IPS DF 19.7 (cell line): ENCODE measurements at regions not wholly inside any gene's neighbourhood (a gene's known extent, or its start where the extent isn't known, plus 50 kb on each side); places are given as distances from the start of the nearest gene placed in this dataset.

Experiments
- DNase-seq: peaks from one replicate; pipeline ENCODE4 v3.0.0-alpha.2; 2013; ENCODE audit warnings: low read depth, low spot score

DNA sequence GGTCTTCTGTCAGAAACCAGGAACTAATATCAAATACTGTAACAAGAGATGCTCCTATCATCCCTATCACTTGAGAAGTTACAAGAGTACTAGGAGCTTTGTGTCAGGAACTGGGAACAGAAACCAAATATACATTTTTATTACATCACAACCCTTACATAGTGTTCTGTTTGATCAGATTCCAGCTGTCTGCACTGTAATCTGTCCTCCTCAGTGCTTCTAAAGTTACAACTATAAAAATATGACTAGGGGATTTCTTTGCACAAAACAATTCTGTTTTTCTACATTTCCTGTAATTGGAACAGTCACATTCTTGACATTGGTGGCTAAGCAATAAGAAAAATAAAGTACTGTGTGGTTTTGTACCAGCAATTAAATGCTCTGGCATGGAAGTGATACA lies 686.0 kb downstream of the PDHA2 start:
- DNase-seq = no peak

DNA sequence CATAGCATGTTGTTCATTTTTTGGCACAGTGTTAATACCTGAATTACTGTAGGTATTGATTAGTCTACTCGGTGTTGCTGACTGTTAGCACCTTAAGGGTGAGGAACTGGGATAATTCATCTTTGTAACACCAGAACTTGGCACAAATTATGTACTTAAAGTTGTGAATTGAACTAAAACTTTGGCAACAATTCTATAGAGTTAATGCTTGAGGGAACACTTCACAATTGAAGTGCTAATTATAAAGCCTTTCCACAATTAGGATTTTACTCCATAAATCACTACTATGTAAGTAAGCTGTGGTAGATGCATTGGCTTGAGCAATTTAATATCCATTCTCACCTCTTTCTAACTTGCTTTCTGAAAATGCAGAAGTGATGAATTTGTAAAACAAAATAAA lies 686.7 kb downstream of the PDHA2 start:
- no peak for DNase-seq

DNA sequence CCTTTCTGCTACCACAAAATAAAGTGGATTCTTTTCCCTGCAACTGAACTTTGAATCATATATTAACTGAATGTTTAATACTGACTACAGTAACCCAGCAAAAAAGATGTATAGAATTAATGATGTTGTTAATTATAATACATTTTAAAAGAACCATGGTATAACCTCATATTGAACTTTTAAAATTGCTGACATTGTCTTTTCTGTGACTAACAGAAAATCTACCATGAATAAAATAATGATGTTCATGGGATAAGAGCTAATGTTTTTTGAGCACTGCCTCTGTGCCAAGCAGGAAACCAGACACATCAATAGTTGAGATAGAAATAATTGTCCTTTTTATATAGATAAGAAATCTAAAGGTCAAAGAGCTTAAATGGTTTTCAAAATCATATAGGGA lies 691.9 kb downstream of the PDHA2 start:
- DNase-seq = no peak

DNA sequence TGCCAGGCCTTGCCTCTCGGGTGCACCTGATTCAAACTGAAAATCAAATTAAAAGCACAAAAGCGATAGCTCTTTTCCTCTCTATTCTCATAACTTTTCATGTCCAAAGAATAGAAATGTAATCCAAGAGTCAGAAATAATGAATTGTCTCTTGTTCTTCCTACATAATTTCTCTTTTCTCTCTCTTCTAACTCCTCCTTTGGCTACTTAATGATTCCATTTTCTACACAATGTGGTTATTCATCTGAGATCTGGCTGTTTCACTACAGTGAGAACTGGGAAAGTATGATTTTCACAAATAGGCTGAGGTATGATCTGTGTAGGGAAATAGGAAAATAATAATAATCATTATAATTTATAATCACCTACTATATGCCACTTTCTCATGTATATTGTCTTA lies 703.5 kb downstream of the PDHA2 start:
- no peak for DNase-seq

DNA sequence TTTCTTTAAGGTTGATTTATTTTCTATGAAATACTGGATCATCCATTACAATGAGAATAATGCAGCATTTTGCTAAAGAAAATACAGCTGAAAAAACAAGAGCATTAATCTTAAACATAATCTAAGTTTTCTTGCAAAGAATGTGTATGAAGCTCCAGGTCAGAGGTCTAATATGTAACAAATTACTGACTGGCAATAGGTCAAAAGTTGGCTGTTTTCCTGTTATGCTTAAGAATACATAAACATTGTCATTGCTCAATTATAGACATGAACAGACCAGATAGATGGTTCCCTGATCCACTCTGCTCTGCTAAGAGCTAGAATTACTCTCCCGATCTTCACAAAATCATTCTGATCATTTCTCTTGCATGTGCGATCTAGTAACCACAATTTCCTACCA lies 718.6 kb downstream of the PDHA2 start:
- no peak for DNase-seq

DNA sequence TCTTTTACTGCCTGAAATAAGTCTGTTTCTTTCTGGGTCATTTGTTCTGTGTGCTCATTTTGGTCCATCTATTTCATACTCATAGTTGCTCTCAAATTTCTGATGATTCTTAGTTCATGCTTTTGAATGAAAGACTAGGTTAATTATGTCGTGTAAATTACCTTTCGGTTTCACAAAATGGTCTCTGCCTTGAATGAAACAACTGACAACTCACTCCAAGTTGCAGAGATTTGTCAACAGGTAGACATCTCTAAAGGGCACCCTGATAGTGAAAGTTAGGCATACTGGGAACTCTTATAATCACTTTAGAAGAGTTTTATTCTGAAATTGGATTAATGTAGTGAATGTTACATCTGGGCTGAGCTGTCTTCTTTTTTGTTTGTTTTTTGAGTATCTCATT lies 726.9 kb downstream of the PDHA2 start:
- DNase-seq = no peak

DNA sequence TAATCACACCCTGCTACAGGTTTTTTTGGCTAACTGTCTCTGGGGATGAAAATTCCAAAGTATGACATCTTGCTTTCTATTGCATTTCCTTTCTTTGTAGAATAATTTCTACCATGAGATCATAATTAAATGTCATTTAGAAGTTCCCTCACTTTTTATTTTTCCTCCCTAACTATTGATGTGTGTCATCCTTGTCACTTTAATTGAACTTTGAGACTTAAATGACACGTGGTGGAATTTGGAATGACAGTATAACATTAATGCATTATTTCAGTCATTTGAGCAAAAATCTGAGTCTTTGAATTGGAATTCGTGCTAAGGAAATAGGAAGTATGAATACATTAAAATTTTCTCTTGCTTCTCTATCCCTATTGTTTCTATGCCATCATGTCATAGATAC lies 745.4 kb downstream of the PDHA2 start:
- DNase-seq = no peak

DNA sequence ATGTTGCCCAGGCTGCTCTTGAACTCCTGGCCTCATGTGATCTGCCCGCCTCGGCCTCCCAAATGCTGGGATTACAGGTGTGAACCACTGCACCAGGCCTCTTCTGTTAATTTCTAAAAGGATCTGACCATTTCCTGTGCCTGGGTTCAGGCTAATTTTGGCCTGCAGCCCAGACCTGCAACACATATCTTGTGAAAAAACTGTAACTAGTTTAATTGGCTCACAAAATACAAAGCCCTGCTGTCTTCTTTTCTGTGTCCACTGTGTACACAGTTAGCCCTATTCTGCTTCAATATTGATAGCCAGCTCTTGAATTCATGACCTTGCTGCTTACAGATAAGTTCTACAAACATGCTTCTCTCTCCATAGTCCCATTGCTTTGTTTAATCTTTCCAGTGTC lies 753.5 kb downstream of the PDHA2 start:
- no peak for DNase-seq

DNA sequence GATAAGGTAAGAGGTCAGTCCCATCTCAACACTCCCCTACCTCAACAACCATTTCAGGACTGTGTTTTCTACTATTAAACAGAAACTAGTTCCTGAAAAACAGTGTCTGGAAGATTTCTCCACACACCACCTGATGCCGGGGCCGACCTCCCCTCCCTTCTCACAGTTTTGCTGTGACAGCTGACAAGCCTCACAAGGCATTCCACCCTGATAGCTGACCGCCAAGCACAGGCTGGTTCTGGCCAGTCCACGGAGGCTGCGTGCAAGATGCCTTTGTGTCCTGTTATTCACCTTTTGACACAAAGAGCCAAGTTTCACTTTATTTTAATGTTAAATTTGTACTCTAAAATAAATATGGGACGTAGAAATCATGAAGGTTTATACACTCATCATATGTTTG lies 758.6 kb downstream of the PDHA2 start:
- no peak for DNase-seq

DNA sequence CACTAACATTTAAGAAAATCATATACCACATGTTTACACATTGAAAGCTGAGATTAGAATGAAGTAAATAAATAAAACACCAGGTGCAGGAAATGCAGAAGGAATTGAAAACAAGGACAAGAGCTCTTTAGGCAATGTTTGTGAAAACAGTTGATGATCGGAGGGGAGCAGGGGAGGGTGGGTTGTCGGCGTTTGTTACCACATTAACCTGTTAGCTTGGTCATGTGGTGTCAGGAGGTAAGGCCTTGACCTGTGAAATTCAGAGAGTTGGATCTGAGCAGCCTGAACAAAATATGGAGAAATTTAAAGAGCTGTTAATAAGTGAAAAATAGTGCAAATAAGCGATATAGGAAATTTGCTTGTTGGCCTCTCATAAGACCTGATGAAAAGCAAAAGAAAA lies 759.9 kb downstream of the PDHA2 start:
- no peak for DNase-seq

DNA sequence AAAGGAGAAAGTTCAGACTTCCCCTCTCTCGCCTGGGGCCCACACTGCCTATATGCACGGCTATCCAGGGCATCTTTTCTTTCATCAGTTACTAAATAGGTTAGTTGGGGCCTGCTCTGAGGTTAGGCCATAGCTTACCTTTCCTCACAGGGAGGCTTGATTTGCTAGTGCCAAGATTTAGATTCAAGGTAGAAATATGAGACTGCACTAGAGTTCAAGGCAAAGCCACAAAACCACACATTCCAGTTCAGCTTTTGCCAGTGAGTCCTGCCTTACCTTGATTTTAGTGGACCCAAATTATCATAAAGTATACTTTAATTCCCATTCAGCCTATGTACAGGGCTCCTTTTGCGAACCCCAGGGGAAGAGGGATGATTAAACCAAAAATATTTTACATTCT lies 762.8 kb downstream of the PDHA2 start:
- DNase-seq = no peak

DNA sequence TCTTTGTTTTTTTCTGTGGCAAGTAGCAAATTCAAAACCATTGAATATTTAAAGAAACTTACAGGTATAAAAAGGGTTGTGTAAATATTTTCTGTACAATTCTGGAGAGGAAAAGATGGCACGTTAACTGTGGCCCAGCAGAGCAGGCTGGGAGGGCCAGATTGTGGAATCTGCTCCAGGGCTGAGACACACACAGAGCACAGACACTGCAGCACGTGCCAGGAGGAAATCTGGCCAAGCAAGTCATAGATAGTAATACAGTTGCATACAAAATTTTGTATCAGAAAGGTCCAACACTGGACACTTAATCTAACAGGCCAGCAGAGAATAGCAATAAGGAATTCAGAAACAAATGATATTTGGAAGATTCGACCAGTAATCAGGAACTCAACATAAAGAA lies 763.7 kb downstream of the PDHA2 start:
- DNase-seq = no peak

DNA sequence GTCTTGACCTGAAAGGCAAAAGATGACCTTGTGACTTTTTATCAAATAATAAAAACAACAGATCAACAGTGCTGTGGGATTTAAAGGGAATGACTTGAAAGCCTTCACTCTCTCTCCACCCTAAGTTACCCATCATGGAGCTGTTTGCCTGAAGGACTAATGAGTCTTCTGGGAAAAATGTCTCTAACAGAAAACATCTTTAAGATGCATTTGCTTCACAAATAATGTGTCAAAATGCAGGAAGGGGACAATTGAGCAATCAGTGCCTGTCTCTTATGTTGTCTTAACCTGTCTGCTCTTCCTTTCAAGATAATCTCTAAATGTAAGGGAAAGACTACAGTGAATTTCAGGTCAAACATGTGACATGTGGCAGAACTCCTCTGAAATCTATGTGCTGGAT lies 766.6 kb downstream of the PDHA2 start:
- no peak for DNase-seq

DNA sequence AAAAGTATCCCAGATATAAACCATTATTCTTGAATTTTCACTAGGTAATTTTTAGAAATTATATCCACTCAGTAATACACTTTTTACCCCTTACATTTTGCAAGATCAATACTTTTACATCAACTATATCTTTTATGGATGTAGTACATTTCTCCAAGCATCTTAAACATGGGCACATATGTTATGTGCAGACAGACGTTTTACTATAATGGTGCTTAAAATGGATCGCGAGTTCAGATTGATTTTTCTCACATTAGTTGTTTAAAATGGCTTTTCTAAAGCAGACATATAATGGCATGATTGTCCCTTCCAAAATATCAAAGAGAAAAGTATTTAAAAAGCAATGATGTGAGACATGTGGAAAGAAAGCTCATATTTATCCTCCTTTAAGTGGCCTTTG lies 786.1 kb downstream of the PDHA2 start:
- no peak for DNase-seq

DNA sequence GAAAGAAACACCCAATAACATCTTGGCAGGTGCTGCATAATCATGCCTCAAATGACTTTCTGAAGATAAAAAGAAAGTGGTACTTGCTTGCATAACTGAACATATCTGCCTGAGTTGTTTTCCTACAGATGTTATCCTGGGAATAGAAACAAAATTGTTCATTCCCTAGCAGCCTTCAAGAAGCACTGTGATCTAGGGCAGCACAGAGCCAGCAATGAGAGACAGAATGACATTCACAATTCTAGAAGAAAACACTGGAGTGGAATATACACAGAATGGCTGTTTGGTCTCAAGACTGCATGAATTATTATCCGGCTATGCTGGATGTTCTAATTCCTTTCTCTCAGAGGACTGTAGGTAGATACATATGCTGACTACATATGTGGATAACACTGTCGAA lies 790.9 kb downstream of the PDHA2 start:
- no peak for DNase-seq

DNA sequence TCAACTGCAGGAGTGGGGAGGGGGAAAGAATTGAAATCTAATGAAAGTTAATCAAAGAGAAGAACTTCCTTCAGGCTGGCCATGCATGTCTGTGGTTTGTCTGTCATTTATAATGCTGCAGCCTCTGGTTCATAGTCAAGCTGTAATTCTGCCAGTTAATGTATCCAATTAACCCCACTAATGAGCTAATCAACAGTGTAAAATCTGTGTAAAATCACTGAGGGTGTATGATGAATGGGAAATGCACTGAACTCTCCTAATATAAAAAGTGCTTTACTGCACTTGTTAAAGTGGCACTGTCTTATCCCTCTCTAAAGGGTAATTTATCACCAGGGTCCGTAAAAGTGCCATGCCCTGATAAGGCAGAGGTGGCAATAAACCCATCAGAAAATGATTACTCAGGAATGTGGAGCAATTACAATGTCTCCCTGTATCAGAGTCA lies 798.1 kb downstream of the PDHA2 start:
- DNase-seq = no peak

DNA sequence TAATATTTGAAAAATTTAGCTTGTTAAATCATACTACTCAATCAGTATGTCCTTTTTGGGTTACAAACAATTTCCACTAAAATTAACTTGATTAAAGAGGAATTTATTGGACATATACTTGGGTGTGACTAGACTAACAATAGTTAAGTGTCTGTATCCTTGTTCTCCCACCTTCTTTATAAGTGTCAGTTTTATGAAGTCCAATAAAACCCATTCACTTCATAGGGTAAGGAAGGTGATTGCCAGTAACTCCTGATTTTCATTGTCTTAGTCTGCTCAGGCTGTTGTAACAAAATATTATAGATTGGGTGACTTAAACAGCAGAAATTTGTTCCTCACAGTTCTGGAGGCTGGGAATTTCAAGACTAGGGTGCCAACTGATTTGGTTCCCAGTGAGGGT lies 800.0 kb downstream of the PDHA2 start:
- DNase-seq = no peak

DNA sequence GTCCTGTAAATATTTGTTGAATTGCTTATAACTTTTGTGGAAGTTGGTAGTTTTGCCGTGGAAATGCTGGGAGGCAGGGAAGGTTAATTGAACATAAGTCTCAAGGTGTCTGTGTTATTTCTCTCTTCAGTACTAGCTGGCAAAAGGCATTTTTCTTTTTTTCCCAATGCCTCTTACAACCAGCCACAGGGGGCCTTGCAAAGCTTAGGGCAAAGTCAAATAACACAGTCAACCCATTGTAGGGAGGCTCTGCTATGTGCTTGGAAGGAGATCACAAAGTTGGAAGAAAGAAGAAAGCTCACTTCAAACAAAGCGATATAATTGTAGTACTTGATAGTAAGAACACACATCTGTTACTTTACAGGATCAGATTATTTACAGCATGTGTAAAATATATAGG lies 802.6 kb downstream of the PDHA2 start:
- DNase-seq = peak; percentile 9

DNA sequence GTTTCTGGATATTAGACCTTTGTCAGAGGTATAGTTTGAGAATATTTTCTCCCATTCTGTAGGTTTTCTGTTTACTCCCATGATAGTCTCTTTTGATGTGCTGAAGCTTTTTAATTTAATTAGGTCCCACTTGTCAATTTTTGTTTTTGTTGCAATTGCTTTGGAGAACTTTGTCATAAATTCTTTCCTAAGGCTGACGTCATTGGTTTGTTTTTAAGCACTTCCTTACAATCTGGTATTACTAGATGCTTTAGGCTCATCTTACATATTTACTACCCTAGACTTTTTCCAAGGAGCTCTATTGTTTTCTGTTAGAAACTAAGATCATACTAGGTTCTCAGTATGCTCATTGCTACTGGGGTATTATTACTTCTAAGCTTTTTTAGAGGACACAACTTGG lies 806.3 kb downstream of the PDHA2 start:
- DNase-seq = no peak

DNA sequence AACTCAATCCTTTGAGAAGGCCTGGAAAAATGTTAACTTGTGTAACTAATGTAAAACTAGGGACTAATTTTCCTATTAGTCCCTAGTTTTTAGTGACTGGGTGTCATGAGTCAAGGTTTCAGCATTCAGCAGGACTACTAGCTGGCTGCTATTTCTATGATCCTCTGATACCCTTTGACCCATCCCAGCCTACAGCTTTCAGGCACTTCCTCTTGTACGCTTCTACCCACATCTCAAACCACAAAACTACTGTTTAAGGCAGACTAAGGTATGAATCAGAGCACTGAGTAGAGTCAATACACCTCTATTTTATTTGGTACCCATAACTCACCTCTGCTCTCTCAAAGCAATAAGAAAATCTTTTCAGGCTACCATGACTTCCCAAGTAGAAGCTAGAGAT lies 809.6 kb downstream of the PDHA2 start:
- DNase-seq = no peak

DNA sequence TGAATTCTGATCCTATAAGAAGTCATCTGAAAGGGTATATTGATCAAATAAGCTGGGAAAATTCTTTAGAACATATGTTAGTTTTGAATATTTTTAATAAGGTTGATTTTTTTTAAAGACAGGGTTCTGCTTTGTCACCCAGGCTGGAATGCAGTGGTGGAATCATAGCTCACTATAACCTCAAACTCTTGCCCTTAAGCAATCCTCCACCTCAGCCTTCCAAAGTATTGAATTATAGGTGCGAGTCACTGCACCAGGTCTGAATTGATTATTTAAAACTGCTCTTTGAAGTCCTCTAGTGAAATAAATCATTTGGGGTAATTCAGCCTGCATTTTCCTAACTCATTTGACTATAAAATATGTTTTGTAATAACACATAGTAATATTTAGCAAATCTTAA lies 812.3 kb downstream of the PDHA2 start:
- DNase-seq = no peak

DNA sequence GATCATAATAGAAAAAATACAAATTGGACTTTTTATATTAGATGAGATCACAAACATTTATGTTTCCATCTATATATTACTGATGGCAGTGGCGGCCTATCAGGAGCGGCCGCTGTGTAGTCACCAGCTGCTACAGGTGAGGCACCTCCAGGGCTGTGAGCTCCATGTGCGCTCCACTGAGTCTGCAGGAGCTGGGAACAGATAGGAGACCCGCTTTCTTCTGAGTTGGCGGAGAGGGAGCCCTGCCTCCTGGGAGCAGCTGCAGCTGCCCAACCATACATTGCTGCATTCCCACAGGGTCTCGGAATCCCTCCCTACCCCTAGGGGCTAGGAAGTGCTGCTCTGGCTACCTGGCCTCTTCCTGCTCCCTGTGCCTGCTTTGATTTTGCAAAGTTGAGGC lies 812.9 kb downstream of the PDHA2 start:
- no peak for DNase-seq

DNA sequence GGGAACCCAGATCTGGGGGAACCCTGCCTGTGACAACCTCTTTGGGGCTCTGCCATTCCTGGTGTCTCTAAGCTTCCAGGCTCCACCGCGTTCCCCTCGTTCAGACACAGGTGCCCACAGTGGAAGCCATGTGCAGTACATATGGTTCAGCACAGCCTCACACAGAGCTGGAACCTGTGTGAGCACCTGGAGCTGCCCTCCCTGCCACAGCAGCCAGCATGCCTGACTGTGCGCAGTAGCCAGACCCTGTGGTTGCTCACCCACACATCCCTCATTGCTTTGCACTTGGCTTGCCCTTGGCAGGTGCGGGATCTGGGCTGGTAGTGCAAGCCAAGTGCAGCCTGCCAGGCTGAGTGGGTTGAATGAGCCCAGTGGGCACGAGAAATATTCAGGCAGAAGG lies 814.2 kb downstream of the PDHA2 start:
- no peak for DNase-seq

DNA sequence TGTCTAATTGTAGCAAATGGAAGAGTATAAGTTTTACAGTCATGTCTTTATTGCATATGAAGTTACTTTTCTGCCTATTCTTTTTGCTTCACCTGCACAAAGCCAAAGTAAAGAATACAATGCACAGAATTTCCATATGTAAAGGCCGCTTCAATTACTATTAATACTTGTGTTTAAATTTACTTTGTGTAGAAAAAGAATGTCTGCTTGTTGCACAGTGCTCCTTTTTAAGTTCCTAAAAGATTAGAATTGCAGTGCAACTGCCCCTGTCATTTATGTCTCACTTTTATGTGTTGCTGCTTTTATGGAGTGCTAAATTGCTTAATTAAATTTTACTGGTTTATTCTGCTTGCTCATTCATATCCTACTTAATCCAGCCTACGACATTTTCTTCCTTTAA lies 830.5 kb downstream of the PDHA2 start:
- DNase-seq = no peak

DNA sequence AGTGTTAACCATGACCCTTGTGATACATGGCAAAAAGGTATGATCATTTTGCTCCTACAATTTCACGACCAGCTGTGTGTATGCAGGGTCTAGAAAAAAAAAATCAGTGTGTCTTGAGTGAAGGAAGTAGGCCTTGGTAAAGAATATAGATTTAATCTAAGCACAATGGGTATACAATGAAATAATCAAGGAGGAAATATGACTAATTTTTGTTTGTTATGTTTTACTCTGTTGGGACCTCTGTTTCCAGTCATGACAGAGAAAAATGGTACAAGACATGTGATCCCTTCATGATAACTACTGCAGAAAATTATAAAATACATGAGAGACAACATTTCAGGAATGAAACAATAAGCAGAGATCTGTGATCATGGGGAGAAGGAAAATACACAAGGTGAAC lies 835.5 kb downstream of the PDHA2 start:
- DNase-seq = no peak
